Ovary (tissue), 7 donors: ENCODE measurements at regions not wholly inside any gene's neighbourhood (a gene's known extent, or its start where the extent isn't known, plus 50 kb on each side); places are given as distances from the start of the nearest gene placed in this dataset.

Experiments used
- DNase-seq, 5 donors: peaks; one replicate each; pipeline ENCODE4 v3.0.0-alpha.2; 2019 to 2020
- H3K27ac ChIP-seq, 2 donors: fragments of 200-600 bp; one replicate each; pipeline versions ENCODE4 v1.5.1 to v1.8.0; 2019 to 2022
- H3K27me3 ChIP-seq: fragments of 200-600 bp; one replicate; pipeline ENCODE4 v1.8.0; 2022
- H3K36me3 ChIP-seq: fragments of 200-600 bp; sonication (generic); one replicate; pipeline ENCODE4 v1.5.1; 2019
- H3K4me1 ChIP-seq: one replicate; pipeline ENCODE4 v1.8.1; 2013; ENCODE audit warnings: mild to moderate bottlenecking, moderate library complexity; ENCODE audit not compliant: insufficient read depth
- H3K4me3 ChIP-seq: fragments of 200-600 bp; sonication (generic); one replicate; pipeline ENCODE4 v1.5.1; 2017
- H3K9me3 ChIP-seq, 2 donors: fragments of 200-600 bp in 1 of 2; sonication (generic) in 1 of 2; one replicate each; pipeline versions ENCODE4 v1.5.1 to v1.8.1; 2013 to 2019; ENCODE audit warnings: mild to moderate bottlenecking in 1 of 2, moderate library complexity in 1 of 2
- CTCF ChIP-seq, 3 donors: fragments of 450-650 bp in 2 of 3; fragments of 200-600 bp in 1 of 3; IDR thresholded peaks; one replicate each; pipeline versions ENCODE4 v1.5.1 to v1.8.0; 2016 to 2022; ENCODE audit warnings: antibody characterized with exemption in 3 of 3, mild to moderate bottlenecking in 1 of 3
- EP300 ChIP-seq: sonication (generic); formaldehyde crosslinking; IDR thresholded peaks from one replicate; pipeline ENCODE4 v1.6.1; 2017; ENCODE audit warnings: antibody characterized with exemption
- POLR2A ChIP-seq: fragments of 450-650 bp; IDR thresholded peaks from one replicate; pipeline ENCODE4 v1.6.1; 2017; ENCODE audit warnings: antibody characterized with exemption, mild to moderate bottlenecking, moderate library complexity
- whole genome bisulfite sequencing, 3 donors: extraction: QIAGEN DNeasy Blood & Tissue Kit in 1 of 3; methylation state at CpG; one replicate each; pipeline versions ENCODE4 v1.1.5 to v1.1.7; 2013 to 2017; 5-methylcytosine and 5-hydroxymethylcytosine counted together
- intact Hi-C, 4 donors: fragments of 100-400 bp; cut with DNase I; formaldehyde crosslinking; loops; one replicate each; pipeline versions ENCODE4 v1.11.0 to v1.15.1; 2022 to 2023
- donor health status: DM: no; HTN: no; CAD: no; lungs with moderate emphysema.
- donor health status: DM: no; HTN: no; CAD: no.
- donor health status: Bipolar disorder and iron deficiency.
- donor health status: DM: no; HTN: no; CAD: no.
- donor health status: DM: yes; HTN: yes; CAD: no.

GRCh38 chr9:131799177-131799823, 59.4 kb upstream of the RAPGEF1 start:
- peak in 4 of 5 donors; percentile 21 to 54 (median 48) for DNase-seq
- Histone ChIP-seq H3K27ac (no peak overlapping the region), H3K27me3 (no peaks in the 10 kb centered on the region), H3K4me3 (no peak overlapping the region), H3K9me3 (no peaks in the 10 kb centered on the region), H3K4me1 (no peaks in the 10 kb centered on the region), H3K36me3 (no peaks in the 10 kb centered on the region)
- 50 to 58% (median 51%) methylated on average over 8 of the region's 8 CpGs for WGBS, 3 donors
- TF ChIP-seq POLR2A (no peak), CTCF (IDR thresholded peaks at IDR 0.05) (no peak), EP300 (no peak)
- intact Hi-C loops = no loop called here

- WGBS, 3 donors = 41 to 47% (median 43%) methylated on average over 7 of the region's 7 CpGs
- TF ChIP-seq EP300 = no peak
- no peak for TF ChIP-seq CTCF (IDR thresholded peaks at IDR 0.05)
- TF ChIP-seq POLR2A = no peak
These were observed 58.4 kb upstream of the RAPGEF1 start for GRCh38 chr9:131798246-131798645.

GRCh38 chr9:131794393-131794792, 54.5 kb upstream of the RAPGEF1 start:
- TF ChIP-seq CTCF (IDR thresholded peaks at IDR 0.05) (no peak), EP300 (no peak), POLR2A (no peak)
- intact Hi-C loops = no loop called here
- no peak overlapping the region for H3K27ac ChIP-seq

More at GRCh38 chr9:131798246-131798645, 58.4 kb upstream of the RAPGEF1 start:
- Histone ChIP-seq H3K27me3 (no peaks in the 10 kb centered on the region), H3K27ac (no peak overlapping the region), H3K36me3 (no peaks in the 10 kb centered on the region), H3K4me1 (no peaks in the 10 kb centered on the region), H3K9me3 (no peaks in the 10 kb centered on the region), H3K4me3 (no peak overlapping the region)
- intact Hi-C loops = no loop called here
- no peak for DNase-seq

GRCh38 chr9:131791542-131792254, 51.8 kb upstream of the RAPGEF1 start:
- TF ChIP-seq POLR2A = no peak
- TF ChIP-seq EP300 = no peak
- no peak for TF ChIP-seq CTCF (IDR thresholded peaks at IDR 0.05)
- DNase-seq = no peak
- intact Hi-C loops = no loop called here
- no peaks in the 10 kb centered on the region for H3K27me3 ChIP-seq
- no peaks in the 10 kb centered on the region for H3K36me3 ChIP-seq
- H3K27ac ChIP-seq = no peak overlapping the region
- H3K4me3 ChIP-seq = no peak overlapping the region
- no peaks in the 10 kb centered on the region for H3K4me1 ChIP-seq
- WGBS, 3 donors = 69 to 74% (median 72%) methylated on average over 17 to 23 of the region's 23 CpGs
- H3K9me3 ChIP-seq = no peaks in the 10 kb centered on the region

More at GRCh38 chr9:131794393-131794792, 54.5 kb upstream of the RAPGEF1 start:
- no peaks in the 10 kb centered on the region for H3K9me3 ChIP-seq
- no peak for DNase-seq
- H3K4me1 ChIP-seq = no peaks in the 10 kb centered on the region
- no peak overlapping the region for H3K4me3 ChIP-seq
- H3K27me3 ChIP-seq = no peaks in the 10 kb centered on the region
- 58 to 60% (median 58%) methylated on average over 15 of the region's 15 CpGs for WGBS, 3 donors
- H3K36me3 ChIP-seq = no peaks in the 10 kb centered on the region
